Trophoblast cell (in vitro differentiated cells and primary cell): ENCODE measurements at regions not wholly inside any gene's neighbourhood (a gene's known extent, or its start where the extent isn't known, plus 50 kb on each side); places are given as distances from the start of the nearest gene placed in this dataset.
"Not testable (repeated sequence)": the region's sequence is repeated elsewhere in the genome, so short reads cannot be mapped to it uniquely, and the experiment has no call there.

Experiments used
- DNase-seq, 2 donors: peaks; one replicate each; pipeline ENCODE4 v3.0.0-alpha.2; 2016
- H2AFZ ChIP-seq: 2 replicates; pipeline ENCODE4 v1.6.1; 2013; ENCODE audit warnings: low read length, moderate library complexity, mild to moderate bottlenecking; ENCODE audit not compliant: insufficient read depth, poor library complexity
- H2AK5ac ChIP-seq: 2 replicates; pipeline ENCODE4 v1.6.1; 2013; ENCODE audit warnings: mild to moderate bottlenecking, low read length
- H2BK120ac ChIP-seq: 2 replicates; pipeline ENCODE4 v1.6.1; 2013; ENCODE audit warnings: low read length, mild to moderate bottlenecking, moderate library complexity; ENCODE audit not compliant: insufficient read depth, poor library complexity
- H2BK12ac ChIP-seq: 2 replicates; pipeline ENCODE4 v1.6.1; 2013; ENCODE audit warnings: mild to moderate bottlenecking, low read length, moderate library complexity
- H2BK5ac ChIP-seq: 2 replicates; pipeline ENCODE4 v1.6.1; 2013; ENCODE audit warnings: low read length, low read depth, moderate library complexity, mild to moderate bottlenecking; ENCODE audit not compliant: poor library complexity
- H3K14ac ChIP-seq: 2 replicates; pipeline ENCODE4 v1.6.1; 2013; ENCODE audit warnings: mild to moderate bottlenecking, low read length
- H3K18ac ChIP-seq: 2 replicates; pipeline ENCODE4 v1.6.1; 2013; ENCODE audit warnings: mild to moderate bottlenecking, low read length
- H3K23ac ChIP-seq: 2 replicates; pipeline ENCODE4 v1.6.1; 2013; ENCODE audit warnings: low read length
- H3K27ac ChIP-seq: 2 replicates; pipeline ENCODE4 v1.5.1; 2013; ENCODE audit warnings: low read depth, mild to moderate bottlenecking, inconsistent platforms, low read length, moderate library complexity
- H3K27me3 ChIP-seq: 2 replicates; pipeline ENCODE4 v1.6.1; 2013; ENCODE audit warnings: inconsistent platforms, mild to moderate bottlenecking, low read length, moderate library complexity; ENCODE audit not compliant: insufficient read depth
- H3K36me3 ChIP-seq, 2 experiments: 1 replicate in 1 of 2; 2 replicates in 1 of 2; pipeline ENCODE4 v1.6.1; 2013; ENCODE audit warnings: low read length in 2 of 2, mild to moderate bottlenecking in 2 of 2, moderate library complexity in 1 of 2; ENCODE audit not compliant: insufficient read depth in 2 of 2, control insufficient read depth in 1 of 2
- H3K4ac ChIP-seq: 2 replicates; pipeline ENCODE4 v1.6.1; 2013; ENCODE audit warnings: low read depth, mild to moderate bottlenecking, low read length, moderate library complexity
- H3K4me1 ChIP-seq, 2 experiments: 1 replicate in 1 of 2; 2 replicates in 1 of 2; pipeline ENCODE4 v1.6.1; 2013; ENCODE audit warnings: low read length in 2 of 2, mild to moderate bottlenecking in 2 of 2, moderate library complexity in 1 of 2; ENCODE audit not compliant: insufficient read depth in 2 of 2, control insufficient read depth in 1 of 2
- H3K4me2 ChIP-seq: 2 replicates; pipeline ENCODE4 v1.6.1; 2013; ENCODE audit warnings: inconsistent platforms, mild to moderate bottlenecking, low read length, moderate library complexity
- H3K4me3 ChIP-seq: 2 replicates; pipeline ENCODE4 v1.5.1; 2013; ENCODE audit warnings: mild to moderate bottlenecking, low read depth, low read length, inconsistent platforms
- H3K79me1 ChIP-seq: one replicate; pipeline ENCODE4 v1.6.1; 2013; ENCODE audit warnings: low read length
- H3K79me2 ChIP-seq: 2 replicates; pipeline ENCODE4 v1.6.1; 2013; ENCODE audit warnings: low read length, mild to moderate bottlenecking; ENCODE audit not compliant: control insufficient read depth, insufficient read depth, poor library complexity
- H3K9ac ChIP-seq: 2 replicates; pipeline ENCODE4 v1.6.1; 2013; ENCODE audit warnings: mild to moderate bottlenecking, low read length
- H3K9me3 ChIP-seq: 2 replicates; pipeline ENCODE4 v1.6.1; 2013; ENCODE audit warnings: low read depth, mild to moderate bottlenecking, control low read depth, inconsistent platforms, low read length; ENCODE audit not compliant: insufficient read depth
- H4K12ac ChIP-seq: 2 replicates; pipeline ENCODE4 v1.6.1; 2013; ENCODE audit warnings: low read depth, mild to moderate bottlenecking, low read length, moderate library complexity
- H4K8ac ChIP-seq: 2 replicates; pipeline ENCODE4 v1.6.1; 2013; ENCODE audit warnings: low read depth, mild to moderate bottlenecking, low read length, moderate library complexity
- H4K91ac ChIP-seq: one replicate; pipeline ENCODE4 v1.6.1; 2013; ENCODE audit warnings: low read depth, mild to moderate bottlenecking, low read length, moderate library complexity
- WGBS: extraction: QIAGEN DNeasy Blood & Tissue Kit; methylation state at CpG from one replicate; pipeline ENCODE4 v1.1.7; 2013; ENCODE audit warnings: missing lambda C conversion rate; ENCODE audit not compliant: insufficient read length, insufficient coverage; ENCODE audit errors: extremely low coverage; 5-methylcytosine and 5-hydroxymethylcytosine counted together

- no peak overlapping the region for H2AK5ac ChIP-seq
- H2BK120ac ChIP-seq, result no peak overlapping the region
- no peaks in the 10 kb centered on the region for H3K9me3 ChIP-seq
- no peak overlapping the region for H4K12ac ChIP-seq
- no peak overlapping the region for H3K4me3 ChIP-seq
- DNase-seq, result no peak
- no peaks in the 10 kb centered on the region for H3K36me3 ChIP-seq
- H2BK12ac ChIP-seq, result no peak overlapping the region
- no peak overlapping the region for H3K4me2 ChIP-seq
- no peak overlapping the region for H2BK5ac ChIP-seq
- H3K4me1 ChIP-seq, result no peaks in the 10 kb centered on the region
- H3K23ac ChIP-seq, result no peak overlapping the region
- no peak overlapping the region for H3K27ac ChIP-seq
- no peak overlapping the region for H4K91ac ChIP-seq
- H3K18ac ChIP-seq, result no peak overlapping the region
- H3K79me1 ChIP-seq, result no peaks in the 10 kb centered on the region
- H3K4ac ChIP-seq, result no peak overlapping the region
- no peak overlapping the region for H3K9ac ChIP-seq
- H3K79me2 ChIP-seq, result no peaks in the 10 kb centered on the region
- no peak overlapping the region for H3K14ac ChIP-seq
- no CpG with 5 or more reads among the region's 2 CpGs for WGBS
- H2AFZ ChIP-seq, result no peak overlapping the region
- no peaks in the 10 kb centered on the region for H3K27me3 ChIP-seq
- no peak overlapping the region for H4K8ac ChIP-seq
These were observed 302.9 kb downstream of the PCDH7 start for GRCh38 chr4:31023109-31023508.

DNA sequence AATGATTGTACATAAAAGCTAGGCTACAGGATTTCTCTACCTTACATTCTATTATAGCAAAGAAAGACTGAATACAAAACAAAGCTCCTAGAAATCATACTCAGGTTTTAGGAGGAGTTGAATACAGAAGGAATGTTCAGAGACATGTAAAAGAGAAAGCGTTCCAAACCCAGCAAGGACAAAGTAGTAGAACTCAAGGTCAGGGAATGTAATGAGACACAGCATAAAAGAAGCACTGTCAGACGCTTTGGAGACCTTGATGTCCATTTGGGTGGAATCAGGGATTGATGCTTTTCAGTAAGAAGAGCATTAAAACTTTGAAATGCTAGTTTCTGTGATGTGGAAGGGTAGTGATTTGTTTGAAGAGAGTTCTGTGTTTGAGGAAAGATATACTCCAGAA lies 303.6 kb downstream of the PCDH7 start:
- H3K27ac ChIP-seq, result no peak overlapping the region

GRCh38 chr4:31024781-31025180 lies 304.6 kb downstream of the PCDH7 start:
- not testable (repeated sequence) for DNase-seq, H3K9ac ChIP-seq, H3K79me1 ChIP-seq, H4K91ac ChIP-seq, H4K12ac ChIP-seq, H3K79me2 ChIP-seq, H3K4me1 ChIP-seq, H3K18ac ChIP-seq, H3K27ac ChIP-seq, H2AFZ ChIP-seq, H3K4ac ChIP-seq, H3K4me2 ChIP-seq, H3K4me3 ChIP-seq, H2BK5ac ChIP-seq, H3K14ac ChIP-seq, H2BK12ac ChIP-seq, H4K8ac ChIP-seq, H3K23ac ChIP-seq, H2BK120ac ChIP-seq, H3K27me3 ChIP-seq, H3K9me3 ChIP-seq, H2AK5ac ChIP-seq, H3K36me3 ChIP-seq
- no CpG with 5 or more reads among the region's 12 CpGs for WGBS

More for the DNA sequence above, 303.6 kb downstream of the PCDH7 start:
- H2BK120ac ChIP-seq, result no peak overlapping the region
- H2BK5ac ChIP-seq, result no peak overlapping the region
- H3K4me3 ChIP-seq, result no peak overlapping the region
- no peak overlapping the region for H2AK5ac ChIP-seq
- H3K18ac ChIP-seq, result no peak overlapping the region
- no peak overlapping the region for H2AFZ ChIP-seq
- H3K36me3 ChIP-seq, result no peaks in the 10 kb centered on the region
- no peaks in the 10 kb centered on the region for H3K79me1 ChIP-seq
- H3K27me3 ChIP-seq, result no peaks in the 10 kb centered on the region
- H3K9ac ChIP-seq, result no peak overlapping the region
- H3K79me2 ChIP-seq, result no peaks in the 10 kb centered on the region
- WGBS, result no CpG with 5 or more reads among the region's 2 CpGs
- DNase-seq, result no peak
- H3K23ac ChIP-seq, result no peak overlapping the region
- no peak overlapping the region for H4K91ac ChIP-seq
- H2BK12ac ChIP-seq, result no peak overlapping the region
- no peak overlapping the region for H3K14ac ChIP-seq
- H3K4me2 ChIP-seq, result no peak overlapping the region
- no peak overlapping the region for H4K12ac ChIP-seq
- H3K9me3 ChIP-seq, result no peaks in the 10 kb centered on the region
- H3K4me1 ChIP-seq, result no peaks in the 10 kb centered on the region
- no peak overlapping the region for H4K8ac ChIP-seq
- H3K4ac ChIP-seq, result no peak overlapping the region

DNA sequence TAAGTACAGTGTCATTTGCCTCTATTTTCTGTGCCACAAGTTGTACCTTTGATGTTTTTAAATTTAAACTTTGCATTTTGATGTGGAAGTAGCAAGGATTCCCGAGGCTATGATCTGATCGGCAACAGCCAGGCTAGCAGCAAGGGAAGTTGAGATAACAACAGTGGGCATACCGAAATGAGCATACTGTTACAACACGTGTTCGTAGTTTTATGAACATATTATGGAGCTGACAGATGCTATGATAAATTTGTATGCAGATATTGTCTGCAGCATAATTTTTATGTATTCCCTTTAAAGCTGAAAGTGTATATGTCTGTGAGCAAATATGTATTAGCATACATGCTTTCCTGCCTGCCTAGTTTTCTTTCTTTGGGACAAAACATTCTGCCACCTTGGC lies 306.1 kb downstream of the PCDH7 start:
- Histone ChIP-seq H4K12ac (no peak overlapping the region), H4K91ac (no peak overlapping the region), H4K8ac (no peak overlapping the region), H2BK12ac (no peak overlapping the region), H3K4me1 (peaks cover 0 to 1% of the 10 kb centered on the region in 2 experiments), H2AK5ac (no peak overlapping the region), H3K18ac (no peak overlapping the region), H2BK120ac (no peak overlapping the region), H3K9me3 (no peaks in the 10 kb centered on the region), H2AFZ (no peak overlapping the region), H3K9ac (no peak overlapping the region), H3K23ac (no peak overlapping the region), H3K27me3 (no peaks in the 10 kb centered on the region), H2BK5ac (no peak overlapping the region), H3K79me2 (no peaks in the 10 kb centered on the region), H3K14ac (no peak overlapping the region), H3K4ac (no peak overlapping the region), H3K4me2 (no peak overlapping the region), H3K79me1 (no peaks in the 10 kb centered on the region), H3K27ac (no peak overlapping the region), H3K36me3 (no peaks in the 10 kb centered on the region), H3K4me3 (no peak overlapping the region)
- no CpG with 5 or more reads among the region's 5 CpGs for WGBS
- no peak for DNase-seq
